ENCODE measurements at regions not wholly inside any gene's neighbourhood (a gene's known extent, or its start where the extent isn't known, plus 50 kb on each side); places are given as distances from the start of the nearest gene placed in this dataset.

GRCh38 chr2:143916781-143917180, 603.1 kb downstream of the ZEB2 start:
- Mint-ChIP-seq H3K4me1 (no peaks in the 10 kb centered on the region), H3K4me3 (no peak overlapping the region), H3K36me3 (peaks cover 12% of the 10 kb centered on the region), H3K27me3 (ENCODE audit: low read depth in 2 of 2) (peaks cover 0 to 3% of the 10 kb centered on the region in 2 donors), H3K27ac (no peak overlapping the region), H3K9me3 (peaks cover 10 to 11% of the 10 kb centered on the region in 2 donors)
- H3K27me3 ChIP-seq (ENCODE audit: control insufficient read depth, insufficient read depth, low read length) = no peaks in the 10 kb centered on the region
- TF ChIP-seq CTCF (IDR thresholded peaks at IDR 0.05) = no peak
- H3K4me3 ChIP-seq (ENCODE audit: low read length) = no peak overlapping the region
- H3K36me3 ChIP-seq (ENCODE audit: control insufficient read depth, insufficient read depth, low read length) = no peaks in the 10 kb centered on the region
- ATAC-seq (no peak), DNase-seq (no peak)
- H3K4me1 ChIP-seq (ENCODE audit: control insufficient read depth, insufficient read depth, low read length) = no peaks in the 10 kb centered on the region
- intact Hi-C loops (cut with micrococcal nuclease) = no loop called here
- peaks cover 15% of the 10 kb centered on the region for H3K9me3 ChIP-seq (ENCODE audit: control insufficient read depth, insufficient read depth, low read length)
- no peak overlapping the region for H3K27ac ChIP-seq (ENCODE audit: low read length)

DNA sequence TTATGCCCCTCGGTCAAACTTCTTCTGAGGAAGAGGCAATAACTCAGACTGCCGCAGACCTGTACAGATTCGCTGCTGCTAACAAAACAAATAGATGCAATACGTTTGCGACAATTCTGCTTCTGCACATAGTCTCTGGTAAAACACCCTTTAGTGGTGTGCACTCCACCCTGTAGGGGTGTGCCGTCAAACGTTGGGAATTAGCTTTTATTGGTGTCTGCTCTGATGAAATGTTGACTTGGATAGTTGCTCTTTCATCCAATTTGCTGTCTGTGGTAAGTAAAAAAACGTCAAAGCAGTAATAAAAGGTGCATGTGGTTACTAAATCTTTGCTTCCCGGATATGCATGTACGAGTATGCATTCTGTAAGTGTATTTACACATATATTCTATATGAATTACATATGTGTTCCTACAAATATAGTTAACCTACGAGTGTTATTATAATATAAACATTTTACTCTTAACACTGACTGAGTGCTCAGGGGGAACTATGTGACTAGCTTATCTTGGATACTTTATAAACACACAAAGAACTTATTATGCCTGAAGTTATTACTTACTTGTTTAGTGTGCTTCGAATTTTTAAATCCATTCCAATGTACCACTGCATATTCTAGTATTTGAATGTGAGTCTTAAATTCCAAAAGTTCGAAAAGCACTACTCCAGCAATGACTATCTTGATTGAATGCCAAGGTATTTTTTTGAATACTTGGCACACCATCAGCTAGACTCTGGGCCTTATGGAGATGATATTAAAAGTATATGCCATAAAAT, 610.2 kb downstream of the ZEB2 start:
- intact Hi-C loops (cut with micrococcal nuclease) = no loop called here
- H3K4me3 ChIP-seq (ENCODE audit: low read length) = no peak overlapping the region
- no peaks in the 10 kb centered on the region for H3K36me3 Mint-ChIP-seq
- H3K36me3 ChIP-seq (ENCODE audit: control insufficient read depth, insufficient read depth, low read length) = no peaks in the 10 kb centered on the region
- H3K9me3 Mint-ChIP-seq = no peaks in the 10 kb centered on the region
- H3K27ac Mint-ChIP-seq = no peak overlapping the region
- DNase-seq = no peak
- no peaks in the 10 kb centered on the region for H3K4me1 Mint-ChIP-seq
- no peaks in the 10 kb centered on the region for H3K9me3 ChIP-seq (ENCODE audit: control insufficient read depth, insufficient read depth, low read length)
- H3K4me3 Mint-ChIP-seq = no peak overlapping the region
- H3K27me3 ChIP-seq (ENCODE audit: control insufficient read depth, insufficient read depth, low read length) = no peaks in the 10 kb centered on the region
- peaks cover 0 to 3% of the 10 kb centered on the region in 2 donors for H3K27me3 Mint-ChIP-seq (ENCODE audit: low read depth in 2 of 2)
- WGBS (ENCODE audit: insufficient coverage) = 94% methylated on average over 10 of the region's 13 CpGs
- no peak for TF ChIP-seq CTCF (IDR thresholded peaks at IDR 0.05)
- no peaks in the 10 kb centered on the region for H3K4me1 ChIP-seq (ENCODE audit: control insufficient read depth, insufficient read depth, low read length)
- no peak overlapping the region for H3K27ac ChIP-seq (ENCODE audit: low read length)
- no peak for ATAC-seq

DNA sequence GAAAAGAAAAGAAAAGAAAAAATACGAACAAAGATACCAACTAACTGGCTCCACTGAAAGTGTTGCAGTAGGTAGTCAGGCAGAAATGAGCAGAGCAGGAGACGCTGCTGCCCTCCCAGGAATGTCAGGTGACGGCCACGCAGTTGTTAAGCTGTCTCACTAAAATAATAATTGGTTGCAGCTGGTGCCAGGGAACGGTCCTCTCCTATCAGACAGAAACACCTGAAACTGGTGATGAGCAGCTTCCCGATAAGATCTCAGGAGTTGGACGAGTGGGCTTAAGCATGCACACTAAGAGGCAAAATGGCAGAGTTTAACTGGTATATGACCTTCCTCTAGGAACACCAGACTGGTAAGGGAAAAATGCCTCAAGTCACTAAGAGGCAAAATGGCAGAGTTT, 611.1 kb downstream of the ZEB2 start:
- 84% methylated on average over 7 of the region's 7 CpGs for WGBS (ENCODE audit: insufficient coverage)
- Mint-ChIP-seq H3K4me1 (no peaks in the 10 kb centered on the region), H3K27ac (no peak overlapping the region), H3K27me3 (ENCODE audit: low read depth in 2 of 2) (peaks cover 0 to 3% of the 10 kb centered on the region in 2 donors), H3K9me3 (no peaks in the 10 kb centered on the region), H3K36me3 (no peaks in the 10 kb centered on the region), H3K4me3 (no peak overlapping the region)
- DNase-seq (no peak), ATAC-seq (no peak)
- Histone ChIP-seq H3K9me3 (ENCODE audit: control insufficient read depth, insufficient read depth, low read length) (no peaks in the 10 kb centered on the region), H3K4me3 (ENCODE audit: low read length) (no peak overlapping the region), H3K36me3 (ENCODE audit: control insufficient read depth, insufficient read depth, low read length) (no peaks in the 10 kb centered on the region), H3K27ac (ENCODE audit: low read length) (no peak overlapping the region), H3K4me1 (ENCODE audit: control insufficient read depth, insufficient read depth, low read length) (no peaks in the 10 kb centered on the region), H3K27me3 (ENCODE audit: control insufficient read depth, insufficient read depth, low read length) (no peaks in the 10 kb centered on the region)
- intact Hi-C loops (cut with micrococcal nuclease) = no loop called here
- no peak for TF ChIP-seq CTCF (IDR thresholded peaks at IDR 0.05)

GRCh38 chr2:143907801-143908200, 612.1 kb downstream of the ZEB2 start:
- peaks cover 0 to under 1% of the 10 kb centered on the region in 2 donors for H3K27me3 Mint-ChIP-seq (ENCODE audit: low read depth in 2 of 2)
- H3K4me1 Mint-ChIP-seq = no peaks in the 10 kb centered on the region
- Histone ChIP-seq H3K4me1 (ENCODE audit: control insufficient read depth, insufficient read depth, low read length) (no peaks in the 10 kb centered on the region), H3K27me3 (ENCODE audit: control insufficient read depth, insufficient read depth, low read length) (no peaks in the 10 kb centered on the region), H3K9me3 (ENCODE audit: control insufficient read depth, insufficient read depth, low read length) (no peaks in the 10 kb centered on the region), H3K4me3 (ENCODE audit: low read length) (no peak overlapping the region), H3K27ac (ENCODE audit: low read length) (no peak overlapping the region), H3K36me3 (ENCODE audit: control insufficient read depth, insufficient read depth, low read length) (no peaks in the 10 kb centered on the region)
- H3K9me3 Mint-ChIP-seq = no peaks in the 10 kb centered on the region
- no peak overlapping the region for H3K27ac Mint-ChIP-seq
- no peak overlapping the region for H3K4me3 Mint-ChIP-seq
- no peaks in the 10 kb centered on the region for H3K36me3 Mint-ChIP-seq
- no peak for TF ChIP-seq CTCF (IDR thresholded peaks at IDR 0.05)
- 95% methylated on average over 7 of the region's 7 CpGs for WGBS (ENCODE audit: insufficient coverage)
- intact Hi-C loops (cut with micrococcal nuclease) = no loop called here
- DNase-seq (no peak), ATAC-seq (no peak)

All from natural killer cell (primary cell).